ENCODE measurements at regions not wholly inside any gene's neighbourhood (a gene's known extent, or its start where the extent isn't known, plus 50 kb on each side); places are given as distances from the start of the nearest gene placed in this dataset.

- TF ChIP-seq CTCF (IDR thresholded peaks at IDR 0.05) (no peak), E2F4 (CRISPR knock-in tag; IDR thresholded peaks at IDR 0.05; ENCODE audit: borderline replicate concordance, low read depth) (no peak), SP1 (CRISPR knock-in tag; conservative IDR thresholded peaks at IDR 0.05) (no peak), NR1H2 (CRISPR knock-in tag; IDR thresholded peaks at IDR 0.05) (no peak)
These were observed 1280.3 kb upstream of the TMEFF2 start for GRCh38 chr2:193475038-193475437.

Measured in WTC11 (cell line).